Keratinocyte (primary cell): ENCODE measurements at regions not wholly inside any gene's neighbourhood (a gene's known extent, or its start where the extent isn't known, plus 50 kb on each side); places are given as distances from the start of the nearest gene placed in this dataset.

Experiments
- EZH2 ChIP-seq: IDR thresholded peaks from one replicate; pipeline ENCODE4 v1.6.1; 2012; ENCODE audit warnings: inconsistent platforms, mild to moderate bottlenecking, low read length, moderate library complexity
- TF ChIP-seq, protein P1 (sequence below), 3 experiments: IDR thresholded peaks in 1 of 3; conservative IDR thresholded peaks in 1 of 3; optimal IDR thresholded peaks in 1 of 3; 2 replicates in 2 of 3; 3 replicates in 1 of 3; pipeline versions ENCODE3 to v1.5.1; 2011; ENCODE audit warnings: low read length in 3 of 3, mild to moderate bottlenecking in 3 of 3, moderate library complexity in 2 of 3, control low read depth in 1 of 3, inconsistent platforms in 1 of 3; ENCODE audit not compliant: insufficient read depth in 2 of 3; ENCODE audit errors: extremely low read depth in 1 of 3

DNA sequence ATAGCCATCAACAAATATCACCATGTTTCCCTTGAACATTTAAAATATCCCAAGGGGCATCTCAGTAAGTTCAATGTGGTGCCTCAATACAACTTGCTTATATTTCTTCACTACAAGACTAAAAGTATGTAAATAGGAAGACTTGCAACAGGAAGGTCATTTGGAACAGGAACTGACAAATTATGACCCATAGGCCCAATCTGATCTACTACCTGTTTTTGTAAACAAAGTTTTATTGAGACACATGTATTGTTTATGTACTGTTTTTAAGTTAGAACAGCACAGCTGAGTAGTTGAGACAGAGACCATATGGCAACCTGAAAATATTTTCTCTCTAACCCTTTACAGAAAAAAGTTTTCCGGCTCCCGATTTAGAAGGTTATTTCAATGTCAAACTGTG is 154.8 kb upstream of the TFPI start:
- TF ChIP-seq, protein P1, sequence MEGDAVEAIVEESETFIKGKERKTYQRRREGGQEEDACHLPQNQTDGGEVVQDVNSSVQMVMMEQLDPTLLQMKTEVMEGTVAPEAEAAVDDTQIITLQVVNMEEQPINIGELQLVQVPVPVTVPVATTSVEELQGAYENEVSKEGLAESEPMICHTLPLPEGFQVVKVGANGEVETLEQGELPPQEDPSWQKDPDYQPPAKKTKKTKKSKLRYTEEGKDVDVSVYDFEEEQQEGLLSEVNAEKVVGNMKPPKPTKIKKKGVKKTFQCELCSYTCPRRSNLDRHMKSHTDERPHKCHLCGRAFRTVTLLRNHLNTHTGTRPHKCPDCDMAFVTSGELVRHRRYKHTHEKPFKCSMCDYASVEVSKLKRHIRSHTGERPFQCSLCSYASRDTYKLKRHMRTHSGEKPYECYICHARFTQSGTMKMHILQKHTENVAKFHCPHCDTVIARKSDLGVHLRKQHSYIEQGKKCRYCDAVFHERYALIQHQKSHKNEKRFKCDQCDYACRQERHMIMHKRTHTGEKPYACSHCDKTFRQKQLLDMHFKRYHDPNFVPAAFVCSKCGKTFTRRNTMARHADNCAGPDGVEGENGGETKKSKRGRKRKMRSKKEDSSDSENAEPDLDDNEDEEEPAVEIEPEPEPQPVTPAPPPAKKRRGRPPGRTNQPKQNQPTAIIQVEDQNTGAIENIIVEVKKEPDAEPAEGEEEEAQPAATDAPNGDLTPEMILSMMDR (optimal IDR thresholded peaks at IDR 0.05 in 1 of 3, IDR thresholded peaks at IDR 0.05 in 1 of 3, conservative IDR thresholded peaks at IDR 0.05 in 1 of 3; ENCODE audit: extremely low read depth in 1 of 3, insufficient read depth in 2 of 3, low read length in 3 of 3) = no peak
- TF ChIP-seq EZH2 = no peak
